K562 (cell line): ENCODE measurements at regions not wholly inside any gene's neighbourhood (a gene's known extent, or its start where the extent isn't known, plus 50 kb on each side); places are given as distances from the start of the nearest gene placed in this dataset.

Experiments used
- CBX3 ChIP-seq, 2 experiments: IDR thresholded peaks; 1 replicate in 1 of 2; 2 replicates in 1 of 2; pipeline ENCODE4 v1.6.1; 2012; ENCODE audit warnings: inconsistent platforms in 2 of 2, low read length in 2 of 2, borderline replicate concordance in 1 of 2, control low read depth in 1 of 2
- CREM ChIP-seq: IDR thresholded peaks from 2 replicates; pipeline ENCODE4 v1.6.1; 2014; ENCODE audit warnings: antibody characterized with exemption, low read depth
- ETV5 ChIP-seq: sonication (generic); formaldehyde crosslinking; IDR thresholded peaks from 2 replicates; pipeline ENCODE4 v1.4.0; 2020; ENCODE audit warnings: low read depth, mild to moderate bottlenecking, missing genetic modification reagents
- GABPA ChIP-seq: fragments of 200-800 bp; sonication (Bioruptor generic); conservative IDR thresholded peaks from 2 replicates; pipeline ENCODE4 v1.6.1; 2016; ENCODE audit warnings: low read depth, missing genetic modification characterization, missing compliant biosample characterization
- MTA1 ChIP-seq: fragments of 450-650 bp; IDR thresholded peaks from 2 replicates; pipeline ENCODE4 v1.6.1; 2017; ENCODE audit warnings: borderline replicate concordance
- PHF21A ChIP-seq: fragments of 450-650 bp; IDR thresholded peaks from 2 replicates; pipeline ENCODE4 v1.6.1; 2017; ENCODE audit warnings: low read depth, borderline replicate concordance
- PYGO2 ChIP-seq: fragments of 450-650 bp; IDR thresholded peaks from 2 replicates; pipeline ENCODE4 v1.6.1; 2016; ENCODE audit warnings: mild to moderate bottlenecking, missing genetic modification characterization, moderate library complexity, missing compliant biosample characterization
- RBFOX2 ChIP-seq: fragments of 200-400 bp; formaldehyde crosslinking; IDR thresholded peaks from 2 replicates; pipeline ENCODE4 v1.6.1; 2017; ENCODE audit warnings: low read depth, mild to moderate bottlenecking, low read length, moderate library complexity
- TRIM24 ChIP-seq, 2 experiments: fragments of 450-650 bp; IDR thresholded peaks; 2 replicates each; pipeline ENCODE4 v1.6.1; 2016
- ZNF121 ChIP-seq: sonication (generic); formaldehyde crosslinking; conservative IDR thresholded peaks from 2 replicates; pipeline ENCODE4 v1.8.0; 2022; ENCODE audit warnings: missing genetic modification reagents
- ZNF324 ChIP-seq: fragments of 250-450 bp; sonication (Bioruptor Pico); IDR thresholded peaks from 2 replicates; pipeline ENCODE4 v1.4.0; 2020; ENCODE audit warnings: mild to moderate bottlenecking
- ZNF395 ChIP-seq: fragments of 200-800 bp; sonication (Bioruptor generic); IDR thresholded peaks from 2 replicates; pipeline ENCODE4 v1.6.1; 2017; ENCODE audit warnings: missing genetic modification characterization, missing compliant biosample characterization
- ZNF589 ChIP-seq: fragments of 200-800 bp; sonication (Bioruptor generic); IDR thresholded peaks from 2 replicates; pipeline ENCODE4 v1.6.1; 2016; ENCODE audit warnings: low read depth, missing genetic modification characterization, missing compliant biosample characterization
- TF ChIP-seq, protein P1 (sequence below), 2 experiments: fragments of 450-650 bp; IDR thresholded peaks; 2 replicates each; pipeline ENCODE4 v1.6.1; 2018; ENCODE audit warnings: mild to moderate bottlenecking in 2 of 2, low read depth in 1 of 2; ENCODE audit not compliant: partially characterized antibody in 2 of 2
- TF ChIP-seq, protein P2 (sequence below): fragments of 200-800 bp; sonication (Bioruptor generic); IDR thresholded peaks from 2 replicates; pipeline ENCODE4 v1.6.1; 2016; ENCODE audit warnings: missing genetic modification characterization, missing compliant biosample characterization
- TF ChIP-seq, protein P3 (sequence below): fragments of 450-650 bp; IDR thresholded peaks from 2 replicates; pipeline ENCODE4 v1.6.1; 2016

DNA sequence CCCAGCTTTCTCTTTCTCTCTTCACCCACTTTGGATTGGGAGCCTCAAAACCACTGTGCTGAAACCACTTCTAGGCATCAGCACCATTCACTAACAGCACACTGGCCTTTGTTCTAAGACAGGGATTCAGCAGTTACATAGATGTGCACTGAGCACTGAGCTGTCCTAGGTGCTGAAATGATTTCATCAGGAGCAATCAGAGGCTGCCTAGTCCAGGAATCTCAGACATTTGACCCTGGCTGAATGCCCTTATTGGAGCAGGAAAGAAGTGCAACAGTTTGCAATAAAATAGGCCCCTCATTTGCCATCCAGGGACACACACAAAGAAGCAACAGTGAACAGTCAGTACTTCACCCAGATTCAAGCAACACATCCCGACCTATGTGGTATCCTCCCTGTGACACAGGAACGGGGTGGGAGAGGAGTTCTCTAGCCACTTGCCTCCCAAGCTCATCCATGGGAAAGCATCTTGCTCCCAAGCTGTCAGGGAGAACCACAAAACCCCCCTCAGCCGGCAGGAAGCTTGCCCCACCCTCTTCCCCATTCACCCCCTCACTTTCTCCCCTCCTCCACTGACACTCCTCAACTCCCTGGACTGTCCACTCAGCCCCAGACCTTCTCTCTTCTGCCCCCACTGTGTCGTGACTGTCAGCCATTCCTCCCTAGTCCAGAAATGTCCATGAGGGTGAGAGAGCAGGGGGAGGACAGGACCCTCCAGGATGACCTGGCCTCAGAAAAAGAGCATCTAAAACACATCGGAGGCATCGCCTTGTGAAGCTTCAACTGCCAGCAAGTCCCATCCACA, 304.4 kb downstream of the PREX1 start (continued):
- TF ChIP-seq, protein P1, sequence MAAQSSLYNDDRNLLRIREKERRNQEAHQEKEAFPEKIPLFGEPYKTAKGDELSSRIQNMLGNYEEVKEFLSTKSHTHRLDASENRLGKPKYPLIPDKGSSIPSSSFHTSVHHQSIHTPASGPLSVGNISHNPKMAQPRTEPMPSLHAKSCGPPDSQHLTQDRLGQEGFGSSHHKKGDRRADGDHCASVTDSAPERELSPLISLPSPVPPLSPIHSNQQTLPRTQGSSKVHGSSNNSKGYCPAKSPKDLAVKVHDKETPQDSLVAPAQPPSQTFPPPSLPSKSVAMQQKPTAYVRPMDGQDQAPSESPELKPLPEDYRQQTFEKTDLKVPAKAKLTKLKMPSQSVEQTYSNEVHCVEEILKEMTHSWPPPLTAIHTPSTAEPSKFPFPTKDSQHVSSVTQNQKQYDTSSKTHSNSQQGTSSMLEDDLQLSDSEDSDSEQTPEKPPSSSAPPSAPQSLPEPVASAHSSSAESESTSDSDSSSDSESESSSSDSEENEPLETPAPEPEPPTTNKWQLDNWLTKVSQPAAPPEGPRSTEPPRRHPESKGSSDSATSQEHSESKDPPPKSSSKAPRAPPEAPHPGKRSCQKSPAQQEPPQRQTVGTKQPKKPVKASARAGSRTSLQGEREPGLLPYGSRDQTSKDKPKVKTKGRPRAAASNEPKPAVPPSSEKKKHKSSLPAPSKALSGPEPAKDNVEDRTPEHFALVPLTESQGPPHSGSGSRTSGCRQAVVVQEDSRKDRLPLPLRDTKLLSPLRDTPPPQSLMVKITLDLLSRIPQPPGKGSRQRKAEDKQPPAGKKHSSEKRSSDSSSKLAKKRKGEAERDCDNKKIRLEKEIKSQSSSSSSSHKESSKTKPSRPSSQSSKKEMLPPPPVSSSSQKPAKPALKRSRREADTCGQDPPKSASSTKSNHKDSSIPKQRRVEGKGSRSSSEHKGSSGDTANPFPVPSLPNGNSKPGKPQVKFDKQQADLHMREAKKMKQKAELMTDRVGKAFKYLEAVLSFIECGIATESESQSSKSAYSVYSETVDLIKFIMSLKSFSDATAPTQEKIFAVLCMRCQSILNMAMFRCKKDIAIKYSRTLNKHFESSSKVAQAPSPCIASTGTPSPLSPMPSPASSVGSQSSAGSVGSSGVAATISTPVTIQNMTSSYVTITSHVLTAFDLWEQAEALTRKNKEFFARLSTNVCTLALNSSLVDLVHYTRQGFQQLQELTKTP (IDR thresholded peaks at IDR 0.05; ENCODE audit: low read depth in 1 of 2, partially characterized antibody in 2 of 2), result peak in 1 of 2 experiments; percentile 82
- TF ChIP-seq RBFOX2, result no peak
- TF ChIP-seq MTA1, result no peak
- TF ChIP-seq ETV5 (CRISPR knock-in tag), result no peak
- 0 out of 2 replicates have a peak, but pooled peaks have one; percentile 13 for TF ChIP-seq CREM
- no peak for TF ChIP-seq PHF21A
- TF ChIP-seq TRIM24 (IDR thresholded peaks at IDR 0.05), result peak in 1 of 2 experiments; percentile 28; a peak in 1 of 4 replicates
- TF ChIP-seq, protein P2, sequence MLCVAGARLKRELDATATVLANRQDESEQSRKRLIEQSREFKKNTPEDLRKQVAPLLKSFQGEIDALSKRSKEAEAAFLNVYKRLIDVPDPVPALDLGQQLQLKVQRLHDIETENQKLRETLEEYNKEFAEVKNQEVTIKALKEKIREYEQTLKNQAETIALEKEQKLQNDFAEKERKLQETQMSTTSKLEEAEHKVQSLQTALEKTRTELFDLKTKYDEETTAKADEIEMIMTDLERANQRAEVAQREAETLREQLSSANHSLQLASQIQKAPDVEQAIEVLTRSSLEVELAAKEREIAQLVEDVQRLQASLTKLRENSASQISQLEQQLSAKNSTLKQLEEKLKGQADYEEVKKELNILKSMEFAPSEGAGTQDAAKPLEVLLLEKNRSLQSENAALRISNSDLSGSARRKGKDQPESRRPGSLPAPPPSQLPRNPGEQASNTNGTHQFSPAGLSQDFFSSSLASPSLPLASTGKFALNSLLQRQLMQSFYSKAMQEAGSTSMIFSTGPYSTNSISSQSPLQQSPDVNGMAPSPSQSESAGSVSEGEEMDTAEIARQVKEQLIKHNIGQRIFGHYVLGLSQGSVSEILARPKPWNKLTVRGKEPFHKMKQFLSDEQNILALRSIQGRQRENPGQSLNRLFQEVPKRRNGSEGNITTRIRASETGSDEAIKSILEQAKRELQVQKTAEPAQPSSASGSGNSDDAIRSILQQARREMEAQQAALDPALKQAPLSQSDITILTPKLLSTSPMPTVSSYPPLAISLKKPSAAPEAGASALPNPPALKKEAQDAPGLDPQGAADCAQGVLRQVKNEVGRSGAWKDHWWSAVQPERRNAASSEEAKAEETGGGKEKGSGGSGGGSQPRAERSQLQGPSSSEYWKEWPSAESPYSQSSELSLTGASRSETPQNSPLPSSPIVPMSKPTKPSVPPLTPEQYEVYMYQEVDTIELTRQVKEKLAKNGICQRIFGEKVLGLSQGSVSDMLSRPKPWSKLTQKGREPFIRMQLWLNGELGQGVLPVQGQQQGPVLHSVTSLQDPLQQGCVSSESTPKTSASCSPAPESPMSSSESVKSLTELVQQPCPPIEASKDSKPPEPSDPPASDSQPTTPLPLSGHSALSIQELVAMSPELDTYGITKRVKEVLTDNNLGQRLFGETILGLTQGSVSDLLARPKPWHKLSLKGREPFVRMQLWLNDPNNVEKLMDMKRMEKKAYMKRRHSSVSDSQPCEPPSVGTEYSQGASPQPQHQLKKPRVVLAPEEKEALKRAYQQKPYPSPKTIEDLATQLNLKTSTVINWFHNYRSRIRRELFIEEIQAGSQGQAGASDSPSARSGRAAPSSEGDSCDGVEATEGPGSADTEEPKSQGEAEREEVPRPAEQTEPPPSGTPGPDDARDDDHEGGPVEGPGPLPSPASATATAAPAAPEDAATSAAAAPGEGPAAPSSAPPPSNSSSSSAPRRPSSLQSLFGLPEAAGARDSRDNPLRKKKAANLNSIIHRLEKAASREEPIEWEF (CRISPR knock-in tag), result no peak
- TF ChIP-seq ZNF121 (CRISPR knock-in tag), result no peak
- TF ChIP-seq, protein P3, sequence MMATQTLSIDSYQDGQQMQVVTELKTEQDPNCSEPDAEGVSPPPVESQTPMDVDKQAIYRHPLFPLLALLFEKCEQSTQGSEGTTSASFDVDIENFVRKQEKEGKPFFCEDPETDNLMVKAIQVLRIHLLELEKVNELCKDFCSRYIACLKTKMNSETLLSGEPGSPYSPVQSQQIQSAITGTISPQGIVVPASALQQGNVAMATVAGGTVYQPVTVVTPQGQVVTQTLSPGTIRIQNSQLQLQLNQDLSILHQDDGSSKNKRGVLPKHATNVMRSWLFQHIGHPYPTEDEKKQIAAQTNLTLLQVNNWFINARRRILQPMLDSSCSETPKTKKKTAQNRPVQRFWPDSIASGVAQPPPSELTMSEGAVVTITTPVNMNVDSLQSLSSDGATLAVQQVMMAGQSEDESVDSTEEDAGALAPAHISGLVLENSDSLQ, result no peak
- TF ChIP-seq ZNF589 (CRISPR knock-in tag), result no peak
- no peak for TF ChIP-seq ZNF395 (CRISPR knock-in tag)
- no peak for TF ChIP-seq CBX3 (IDR thresholded peaks at IDR 0.05; ENCODE audit: borderline replicate concordance in 1 of 2, low read length in 2 of 2)
- TF ChIP-seq ZNF324 (CRISPR knock-in tag), result no peak
- no peak for TF ChIP-seq GABPA (tag)
- no peak for TF ChIP-seq PYGO2
